Stimulated activated CD4-positive, alpha-beta T cell treated with anti-CD3 and anti-CD28 coated beads, TNF-alpha, amount 100 ng/mL, for 24 hours (primary cell): ENCODE measurements at regions not wholly inside any gene's neighbourhood (a gene's known extent, or its start where the extent isn't known, plus 50 kb on each side); places are given as distances from the start of the nearest gene placed in this dataset.
A peak's percentile ranks its signal among the peaks of the same experiment; 100 is the strongest.

Experiments used
- DNase-seq, 3 experiments: peaks; one replicate each; pipeline ENCODE4 v3.0.0-alpha.2; 2020; ENCODE audit warnings: low read depth in 3 of 3

- DNase-seq, result no peak
Measured at GRCh38 chr12:13383379-13383778, 186.9 kb downstream of the EMP1 start.

- DNase-seq, result no peak
Measured at GRCh38 chr12:13380297-13380696, 183.8 kb downstream of the EMP1 start.

GRCh38 chr12:13379531-13380188 lies 183.1 kb downstream of the EMP1 start:
- no peak for DNase-seq

- DNase-seq, result no peak
Measured at GRCh38 chr12:13377698-13378097, 181.2 kb downstream of the EMP1 start.

GRCh38 chr12:13376610-13377373 lies 180.3 kb downstream of the EMP1 start:
- DNase-seq, result no peak

GRCh38 chr12:13375583-13376345 lies 179.2 kb downstream of the EMP1 start:
- no peak for DNase-seq

GRCh38 chr12:13374793-13375192 lies 178.3 kb downstream of the EMP1 start:
- no peak for DNase-seq

- no peak for DNase-seq
Measured at GRCh38 chr12:13373803-13374202, 177.3 kb downstream of the EMP1 start.

- no peak for DNase-seq
Measured at GRCh38 chr12:13373131-13373530, 176.6 kb downstream of the EMP1 start.

GRCh38 chr12:13372386-13372785 lies 175.9 kb downstream of the EMP1 start:
- no peak for DNase-seq

GRCh38 chr12:13371797-13372196 lies 175.3 kb downstream of the EMP1 start:
- no peak for DNase-seq

GRCh38 chr12:13371367-13371766 lies 174.8 kb downstream of the EMP1 start:
- no peak for DNase-seq

- DNase-seq, result no peak
Measured at GRCh38 chr12:13369474-13370056, 173.0 kb downstream of the EMP1 start.

GRCh38 chr12:13368971-13369370 lies 172.4 kb downstream of the EMP1 start:
- DNase-seq, result no peak

- no peak for DNase-seq
Measured at GRCh38 chr12:13368431-13368830, 171.9 kb downstream of the EMP1 start.

GRCh38 chr12:13367973-13368372 lies 171.4 kb downstream of the EMP1 start:
- no peak for DNase-seq

GRCh38 chr12:13365748-13366366 lies 169.3 kb downstream of the EMP1 start:
- DNase-seq, result no peak

- peak in 2 of 3 experiments; percentile 11 to 56 for DNase-seq
Measured at GRCh38 chr12:13362260-13362841, 165.8 kb downstream of the EMP1 start.

GRCh38 chr12:13359636-13360035 lies 163.1 kb downstream of the EMP1 start:
- no peak for DNase-seq

- no peak for DNase-seq
Measured at GRCh38 chr12:13358391-13358905, 161.9 kb downstream of the EMP1 start.

- DNase-seq, result no peak
Measured at GRCh38 chr12:13350946-13351345, 154.4 kb downstream of the EMP1 start.
